ENCODE measurements at regions not wholly inside any gene's neighbourhood (a gene's known extent, or its start where the extent isn't known, plus 50 kb on each side); places are given as distances from the start of the nearest gene placed in this dataset.

GRCh38 chr6:40262363-40262762, 324.8 kb downstream of the LRFN2 start:
- TF ChIP-seq ZNF274 (IDR thresholded peaks at IDR 0.05; ENCODE audit: low read depth, low read length) (no peak), YY1 (IDR thresholded peaks at IDR 0.05; ENCODE audit: insufficient read depth, insufficient read length) (no peak), SUZ12 (IDR thresholded peaks at IDR 0.05; ENCODE audit: extremely low read depth, insufficient read depth, insufficient read length) (no peak)

Measured in NT2/D1 (cell line).